Fibroblast of villous mesenchyme (primary cell): ENCODE measurements at regions not wholly inside any gene's neighbourhood (a gene's known extent, or its start where the extent isn't known, plus 50 kb on each side); places are given as distances from the start of the nearest gene placed in this dataset.

Source experiments
- DNase-seq: peaks from one replicate; pipeline ENCODE4 v3.0.0-alpha.2; 2010; ENCODE audit warnings: low read depth
- H3K4me3 ChIP-seq: 2 replicates; pipeline ENCODE4 v1.5.1; 2011; ENCODE audit warnings: low read depth, mild to moderate bottlenecking, low read length
- CTCF ChIP-seq: IDR thresholded peaks from 2 replicates; pipeline ENCODE4 v1.5.1; 2012; ENCODE audit warnings: low read depth, mild to moderate bottlenecking, low read length; ENCODE audit not compliant: insufficient read depth

- TF ChIP-seq CTCF, result no peak
- DNase-seq, result no peak
- no peak overlapping the region for H3K4me3 ChIP-seq
Measured at GRCh38 chr6:29999416-29999815, 57.1 kb downstream of the HLA-A start.

GRCh38 chr6:30000156-30000791, 57.9 kb downstream of the HLA-A start:
- H3K4me3 ChIP-seq, result no peak overlapping the region
- no peak for DNase-seq
- no peak for TF ChIP-seq CTCF

GRCh38 chr6:30002871-30003270, 58.2 kb upstream of the POLR1H start:
- DNase-seq, result no peak

GRCh38 chr6:30005482-30005881, 55.6 kb upstream of the POLR1H start:
- DNase-seq, result no peak
- H3K4me3 ChIP-seq, result no peak overlapping the region
- TF ChIP-seq CTCF, result no peak

More at GRCh38 chr6:30002871-30003270, 58.2 kb upstream of the POLR1H start:
- no peak overlapping the region for H3K4me3 ChIP-seq
- TF ChIP-seq CTCF, result no peak

GRCh38 chr6:30006170-30007131, 54.6 kb upstream of the POLR1H start:
- H3K4me3 ChIP-seq, result peak overlapping the region; percentile 52
- DNase-seq, result peak; percentile 17
- no peak for TF ChIP-seq CTCF

GRCh38 chr6:30007132-30007764, 53.8 kb upstream of the POLR1H start:
- DNase-seq, result no peak
- peak overlapping the region; percentile 52 for H3K4me3 ChIP-seq
- TF ChIP-seq CTCF, result no peak
